ENCODE measurements at regions not wholly inside any gene's neighbourhood (a gene's known extent, or its start where the extent isn't known, plus 50 kb on each side); places are given as distances from the start of the nearest gene placed in this dataset.

DNA sequence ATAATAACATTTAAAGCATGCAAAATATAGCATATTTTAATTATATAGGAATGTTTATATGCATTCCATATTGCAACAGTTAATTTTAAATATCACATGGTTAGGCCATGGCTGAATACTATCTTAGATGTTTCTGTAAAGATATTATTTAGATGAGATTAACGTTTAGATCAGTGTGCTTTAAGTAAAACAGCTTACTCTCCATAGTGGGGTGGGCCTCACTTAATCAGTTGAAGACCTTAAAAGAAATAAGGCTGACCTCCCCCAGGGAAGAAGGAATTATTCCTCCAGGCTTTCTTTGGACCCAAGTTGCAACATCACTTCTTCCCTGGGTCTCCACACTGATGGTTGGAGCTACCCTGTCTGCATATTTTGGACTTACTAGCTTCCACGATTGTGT is 1246.5 kb downstream of the TYW1 start:
- Histone ChIP-seq H3K4me3 (ENCODE audit: low read depth, low read length) (no peak overlapping the region), H3K27me3 (no peaks in the 10 kb centered on the region), H3K4me1 (no peaks in the 10 kb centered on the region), H3K9me3 (no peaks in the 10 kb centered on the region), H3K36me3 (no peaks in the 10 kb centered on the region)
- TF ChIP-seq, protein P1, sequence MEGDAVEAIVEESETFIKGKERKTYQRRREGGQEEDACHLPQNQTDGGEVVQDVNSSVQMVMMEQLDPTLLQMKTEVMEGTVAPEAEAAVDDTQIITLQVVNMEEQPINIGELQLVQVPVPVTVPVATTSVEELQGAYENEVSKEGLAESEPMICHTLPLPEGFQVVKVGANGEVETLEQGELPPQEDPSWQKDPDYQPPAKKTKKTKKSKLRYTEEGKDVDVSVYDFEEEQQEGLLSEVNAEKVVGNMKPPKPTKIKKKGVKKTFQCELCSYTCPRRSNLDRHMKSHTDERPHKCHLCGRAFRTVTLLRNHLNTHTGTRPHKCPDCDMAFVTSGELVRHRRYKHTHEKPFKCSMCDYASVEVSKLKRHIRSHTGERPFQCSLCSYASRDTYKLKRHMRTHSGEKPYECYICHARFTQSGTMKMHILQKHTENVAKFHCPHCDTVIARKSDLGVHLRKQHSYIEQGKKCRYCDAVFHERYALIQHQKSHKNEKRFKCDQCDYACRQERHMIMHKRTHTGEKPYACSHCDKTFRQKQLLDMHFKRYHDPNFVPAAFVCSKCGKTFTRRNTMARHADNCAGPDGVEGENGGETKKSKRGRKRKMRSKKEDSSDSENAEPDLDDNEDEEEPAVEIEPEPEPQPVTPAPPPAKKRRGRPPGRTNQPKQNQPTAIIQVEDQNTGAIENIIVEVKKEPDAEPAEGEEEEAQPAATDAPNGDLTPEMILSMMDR (IDR thresholded peaks at IDR 0.05; ENCODE audit: low read depth, low read length): no peak
- no peak for DNase-seq

DNA sequence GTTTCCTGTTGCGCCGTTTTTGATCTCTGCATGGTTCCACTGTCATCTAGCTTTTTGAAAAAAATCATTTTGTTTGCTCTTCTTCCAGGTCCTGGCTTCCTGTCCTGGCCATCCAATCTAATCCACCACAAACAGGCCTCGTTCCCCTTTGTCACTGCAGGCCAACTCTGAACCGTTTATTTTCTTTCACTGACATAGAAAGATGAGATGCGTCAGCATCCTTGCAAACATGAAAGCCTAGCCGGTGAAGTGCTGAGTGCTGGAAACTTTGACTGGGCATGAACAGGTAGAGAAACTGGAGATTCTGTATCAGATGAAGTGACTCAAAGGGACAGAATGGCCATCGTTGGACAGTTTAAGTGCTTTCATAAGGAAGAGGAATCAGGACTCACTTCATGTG is 1247.8 kb downstream of the TYW1 start:
- Histone ChIP-seq H3K4me1 (no peaks in the 10 kb centered on the region), H3K9me3 (no peaks in the 10 kb centered on the region), H3K27me3 (no peaks in the 10 kb centered on the region), H3K4me3 (ENCODE audit: low read depth, low read length) (no peak overlapping the region), H3K36me3 (no peaks in the 10 kb centered on the region)
- no peak for DNase-seq
- TF ChIP-seq, protein P1 (IDR thresholded peaks at IDR 0.05; ENCODE audit: low read depth, low read length): no peak

DNA sequence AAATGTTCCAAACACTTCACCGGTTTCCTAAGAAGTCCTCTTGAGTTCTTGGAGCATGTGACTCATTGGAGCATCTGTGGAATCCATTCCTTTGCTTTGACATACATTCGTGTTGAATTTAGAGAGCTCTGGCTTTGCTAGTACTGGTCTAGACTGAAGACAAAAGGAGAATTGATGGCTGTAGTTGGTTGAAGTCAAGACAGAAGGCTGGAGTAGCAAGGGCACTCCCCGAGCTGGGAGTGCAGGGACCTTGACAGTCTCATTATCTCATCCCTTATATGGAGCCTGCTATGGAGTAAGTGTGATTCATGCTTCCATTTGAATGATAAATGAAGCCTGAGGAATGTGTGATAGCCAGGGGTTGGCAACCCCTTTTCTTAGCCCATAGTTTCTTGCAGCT is 1249.1 kb downstream of the TYW1 start:
- no peak for DNase-seq
- Histone ChIP-seq H3K4me3 (ENCODE audit: low read depth, low read length) (no peak overlapping the region), H3K27me3 (no peaks in the 10 kb centered on the region), H3K9me3 (no peaks in the 10 kb centered on the region), H3K36me3 (no peaks in the 10 kb centered on the region), H3K4me1 (no peaks in the 10 kb centered on the region)
- TF ChIP-seq, protein P1 (IDR thresholded peaks at IDR 0.05; ENCODE audit: low read depth, low read length): no peak

DNA sequence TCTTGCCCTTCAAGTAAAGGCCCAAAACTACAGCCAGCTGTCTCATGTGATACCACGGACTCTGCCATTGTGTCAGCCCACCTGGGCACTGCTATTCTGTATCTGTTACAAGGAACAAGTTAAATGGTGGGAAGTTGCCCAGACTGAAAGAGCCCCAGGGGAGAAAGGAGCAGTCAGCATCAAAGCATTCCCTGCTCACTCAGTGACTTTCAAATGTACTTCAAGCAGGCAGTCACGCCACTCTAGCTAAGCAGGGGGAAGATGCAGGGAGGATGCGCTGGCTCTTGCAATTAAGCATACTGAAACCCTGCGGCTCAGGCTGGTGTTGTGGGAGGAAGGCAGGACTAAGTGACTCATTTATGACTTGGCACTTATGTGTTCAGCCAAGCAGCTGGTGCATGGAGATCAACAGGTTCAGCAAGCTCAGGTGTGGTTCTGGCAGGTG is 1249.6 kb downstream of the TYW1 start:
- no peak overlapping the region for H3K4me3 ChIP-seq (ENCODE audit: low read depth, low read length)
- H3K4me1 ChIP-seq: no peaks in the 10 kb centered on the region
- no peaks in the 10 kb centered on the region for H3K27me3 ChIP-seq
- H3K36me3 ChIP-seq: no peaks in the 10 kb centered on the region
- DNase-seq: no peak
- TF ChIP-seq, protein P1 (IDR thresholded peaks at IDR 0.05; ENCODE audit: low read depth, low read length): no peak
- no peaks in the 10 kb centered on the region for H3K9me3 ChIP-seq

DNA sequence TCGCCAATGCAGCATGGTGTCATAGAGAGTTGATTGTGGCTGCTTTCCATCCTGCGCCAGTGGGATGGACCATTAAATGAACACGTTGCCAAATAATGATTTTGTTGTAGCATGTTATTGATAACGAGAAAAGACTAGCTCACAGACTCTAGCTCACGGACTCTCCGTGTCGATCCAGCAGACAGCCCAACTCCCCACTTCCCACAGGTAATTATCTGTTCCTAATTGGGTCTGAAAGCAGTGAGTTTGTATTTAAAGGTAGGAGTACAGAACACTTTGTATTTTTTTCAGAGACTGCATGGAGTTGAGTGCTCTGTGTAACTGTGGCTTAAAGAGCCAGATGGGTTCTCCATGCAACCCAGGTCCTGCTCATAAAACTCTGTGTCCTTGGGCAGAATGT is 1250.5 kb downstream of the TYW1 start:
- H3K9me3 ChIP-seq: no peaks in the 10 kb centered on the region
- TF ChIP-seq, protein P1 (IDR thresholded peaks at IDR 0.05; ENCODE audit: low read depth, low read length): no peak
- H3K4me3 ChIP-seq (ENCODE audit: low read depth, low read length): no peak overlapping the region
- H3K27me3 ChIP-seq: no peaks in the 10 kb centered on the region
- no peaks in the 10 kb centered on the region for H3K4me1 ChIP-seq
- H3K36me3 ChIP-seq: no peaks in the 10 kb centered on the region
- DNase-seq: no peak

DNA sequence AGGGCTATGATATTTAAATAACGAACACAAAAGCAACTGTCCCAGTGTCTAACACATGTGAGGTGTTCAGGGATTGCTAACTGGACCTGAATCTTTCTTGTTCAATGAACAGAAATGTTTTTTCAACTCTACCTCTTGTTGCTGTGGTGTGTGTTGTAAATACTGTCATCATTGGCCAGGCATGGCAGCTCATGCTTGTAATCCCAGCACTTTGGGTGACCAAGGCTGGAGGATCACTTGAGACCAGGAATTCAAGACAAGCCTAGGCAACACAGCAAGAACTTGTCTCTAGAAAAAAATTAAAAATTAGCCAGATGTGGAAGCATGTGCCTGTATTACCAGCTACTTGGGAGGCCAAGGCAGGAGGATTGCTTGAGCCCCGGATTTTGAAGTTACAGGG is 1250.9 kb downstream of the TYW1 start:
- no peak for DNase-seq
- TF ChIP-seq, protein P1 (IDR thresholded peaks at IDR 0.05; ENCODE audit: low read depth, low read length): no peak

More for the DNA sequence above, 1250.9 kb downstream of the TYW1 start:
- H3K9me3 ChIP-seq: no peaks in the 10 kb centered on the region
- H3K36me3 ChIP-seq: no peaks in the 10 kb centered on the region
- no peak overlapping the region for H3K4me3 ChIP-seq (ENCODE audit: low read depth, low read length)
- H3K27me3 ChIP-seq: no peaks in the 10 kb centered on the region
- H3K4me1 ChIP-seq: no peaks in the 10 kb centered on the region
